NCI-H2107 treated with DMSO at 0.1 percent for 48 hours (cell line): ENCODE measurements at regions not wholly inside any gene's neighbourhood (a gene's known extent, or its start where the extent isn't known, plus 50 kb on each side); places are given as distances from the start of the nearest gene placed in this dataset.
"Not testable (repeated sequence)": the region's sequence is repeated elsewhere in the genome, so short reads cannot be mapped to it uniquely, and the experiment has no call there.

Experiments
- DNase-seq: peaks from one replicate; lab custom pipeline; 2025; ENCODE audit not compliant: unreplicated experiment; lab: John Stamatoyannopoulos, UW

GRCh38 chr5:92011845-92012244 is 628.7 kb upstream of the ARRDC3 start:
- not testable (repeated sequence) for DNase-seq

- DNase-seq, result no peak
Observed at GRCh38 chr5:92003806-92004205, 620.7 kb upstream of the ARRDC3 start.

GRCh38 chr5:92002721-92003274 is 619.7 kb upstream of the ARRDC3 start:
- DNase-seq, result no peak

- no peak for DNase-seq
Observed at GRCh38 chr5:91998774-91999173, 615.7 kb upstream of the ARRDC3 start.

GRCh38 chr5:91983869-91984268 is 600.8 kb upstream of the ARRDC3 start:
- no peak for DNase-seq

GRCh38 chr5:91978221-91978882 is 595.2 kb upstream of the ARRDC3 start:
- no peak for DNase-seq

GRCh38 chr5:91977579-91977978 is 594.5 kb upstream of the ARRDC3 start:
- no peak for DNase-seq

GRCh38 chr5:91976451-91976850 is 593.3 kb upstream of the ARRDC3 start:
- DNase-seq, result no peak

- no peak for DNase-seq
Observed at GRCh38 chr5:91963166-91963565, 580.0 kb upstream of the ARRDC3 start.

GRCh38 chr5:91957666-91958065 is 574.5 kb upstream of the ARRDC3 start:
- no peak for DNase-seq

- DNase-seq, result no peak
Observed at GRCh38 chr5:91956738-91957137, 573.6 kb upstream of the ARRDC3 start.

GRCh38 chr5:91955610-91956009 is 572.5 kb upstream of the ARRDC3 start:
- DNase-seq, result no peak

GRCh38 chr5:91954136-91954535 is 571.0 kb upstream of the ARRDC3 start:
- no peak for DNase-seq

- DNase-seq, result no peak
Observed at GRCh38 chr5:91950328-91950727, 567.2 kb upstream of the ARRDC3 start.

- DNase-seq, result no peak
Observed at GRCh38 chr5:91946870-91947269, 563.8 kb upstream of the ARRDC3 start.

GRCh38 chr5:91941588-91941987 is 558.5 kb upstream of the ARRDC3 start:
- DNase-seq, result no peak

- no peak for DNase-seq
Observed at GRCh38 chr5:91938441-91938840, 555.3 kb upstream of the ARRDC3 start.

- DNase-seq, result no peak
Observed at GRCh38 chr5:91937121-91937520, 554.0 kb upstream of the ARRDC3 start.

- DNase-seq, result no peak
Observed at GRCh38 chr5:91929522-91929817, 546.4 kb upstream of the ARRDC3 start.

GRCh38 chr5:91928754-91929521 is 545.8 kb upstream of the ARRDC3 start:
- peak; percentile 26 for DNase-seq

- DNase-seq, result no peak
Observed at GRCh38 chr5:91927439-91927838, 544.3 kb upstream of the ARRDC3 start.

- no peak for DNase-seq
Observed at GRCh38 chr5:91925249-91925648, 542.1 kb upstream of the ARRDC3 start.
